ENCODE measurements at regions not wholly inside any gene's neighbourhood (a gene's known extent, or its start where the extent isn't known, plus 50 kb on each side); places are given as distances from the start of the nearest gene placed in this dataset.
A peak's percentile ranks its signal among the peaks of the same experiment; 100 is the strongest.

- peak in 1 of 2 donors; percentile 22 for DNase-seq
- TF ChIP-seq EP300 (IDR thresholded peaks at IDR 0.05) (no peak), POLR2A (IDR thresholded peaks at IDR 0.05) (no peak)
- TF ChIP-seq, protein P1, sequence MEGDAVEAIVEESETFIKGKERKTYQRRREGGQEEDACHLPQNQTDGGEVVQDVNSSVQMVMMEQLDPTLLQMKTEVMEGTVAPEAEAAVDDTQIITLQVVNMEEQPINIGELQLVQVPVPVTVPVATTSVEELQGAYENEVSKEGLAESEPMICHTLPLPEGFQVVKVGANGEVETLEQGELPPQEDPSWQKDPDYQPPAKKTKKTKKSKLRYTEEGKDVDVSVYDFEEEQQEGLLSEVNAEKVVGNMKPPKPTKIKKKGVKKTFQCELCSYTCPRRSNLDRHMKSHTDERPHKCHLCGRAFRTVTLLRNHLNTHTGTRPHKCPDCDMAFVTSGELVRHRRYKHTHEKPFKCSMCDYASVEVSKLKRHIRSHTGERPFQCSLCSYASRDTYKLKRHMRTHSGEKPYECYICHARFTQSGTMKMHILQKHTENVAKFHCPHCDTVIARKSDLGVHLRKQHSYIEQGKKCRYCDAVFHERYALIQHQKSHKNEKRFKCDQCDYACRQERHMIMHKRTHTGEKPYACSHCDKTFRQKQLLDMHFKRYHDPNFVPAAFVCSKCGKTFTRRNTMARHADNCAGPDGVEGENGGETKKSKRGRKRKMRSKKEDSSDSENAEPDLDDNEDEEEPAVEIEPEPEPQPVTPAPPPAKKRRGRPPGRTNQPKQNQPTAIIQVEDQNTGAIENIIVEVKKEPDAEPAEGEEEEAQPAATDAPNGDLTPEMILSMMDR (IDR thresholded peaks at IDR 0.05) = no peak
- Histone ChIP-seq H3K4me1 (no peaks in the 10 kb centered on the region), H3K4me3 (no peak overlapping the region), H3K27me3 (no peaks in the 10 kb centered on the region), H3K27ac (no peak overlapping the region), H3K9me3 (no peaks in the 10 kb centered on the region), H3K36me3 (no peaks in the 10 kb centered on the region)
- 79 to 92% (median 89%) methylated on average over 8 to 9 of the region's 9 CpGs for WGBS, 5 donors
- intact Hi-C loops (cut with DNase I; ENCODE audit: low total_unique reads) = no loop called here
Measured at GRCh38 chr2:239471011-239471792, 70.4 kb upstream of the HDAC4 start.

- intact Hi-C loops (cut with DNase I; ENCODE audit: low total_unique reads) = no loop called here
- H3K4me3 ChIP-seq = no peak overlapping the region
- peaks cover 0 to 7% (median 2%) of the 10 kb centered on the region in 4 donors for H3K4me1 ChIP-seq
- 84 to 90% (median 89%) methylated on average over 13 to 14 of the region's 14 CpGs for WGBS, 5 donors
- H3K36me3 ChIP-seq = no peaks in the 10 kb centered on the region
- peak in 1 of 2 donors; percentile 4 for DNase-seq
- H3K27ac ChIP-seq = no peak overlapping the region
- peaks cover 0 to 6% (median 0%) of the 10 kb centered on the region in 3 donors for H3K27me3 ChIP-seq
- TF ChIP-seq EP300 (IDR thresholded peaks at IDR 0.05) (no peak), POLR2A (IDR thresholded peaks at IDR 0.05) (no peak), POLR2AphosphoS5 (IDR thresholded peaks at IDR 0.05) (no peak)
- TF ChIP-seq, protein P1 (IDR thresholded peaks at IDR 0.05) = no peak
- no peaks in the 10 kb centered on the region for H3K9me3 ChIP-seq
Measured at GRCh38 chr2:239470151-239470900, 69.5 kb upstream of the HDAC4 start.

DNA sequence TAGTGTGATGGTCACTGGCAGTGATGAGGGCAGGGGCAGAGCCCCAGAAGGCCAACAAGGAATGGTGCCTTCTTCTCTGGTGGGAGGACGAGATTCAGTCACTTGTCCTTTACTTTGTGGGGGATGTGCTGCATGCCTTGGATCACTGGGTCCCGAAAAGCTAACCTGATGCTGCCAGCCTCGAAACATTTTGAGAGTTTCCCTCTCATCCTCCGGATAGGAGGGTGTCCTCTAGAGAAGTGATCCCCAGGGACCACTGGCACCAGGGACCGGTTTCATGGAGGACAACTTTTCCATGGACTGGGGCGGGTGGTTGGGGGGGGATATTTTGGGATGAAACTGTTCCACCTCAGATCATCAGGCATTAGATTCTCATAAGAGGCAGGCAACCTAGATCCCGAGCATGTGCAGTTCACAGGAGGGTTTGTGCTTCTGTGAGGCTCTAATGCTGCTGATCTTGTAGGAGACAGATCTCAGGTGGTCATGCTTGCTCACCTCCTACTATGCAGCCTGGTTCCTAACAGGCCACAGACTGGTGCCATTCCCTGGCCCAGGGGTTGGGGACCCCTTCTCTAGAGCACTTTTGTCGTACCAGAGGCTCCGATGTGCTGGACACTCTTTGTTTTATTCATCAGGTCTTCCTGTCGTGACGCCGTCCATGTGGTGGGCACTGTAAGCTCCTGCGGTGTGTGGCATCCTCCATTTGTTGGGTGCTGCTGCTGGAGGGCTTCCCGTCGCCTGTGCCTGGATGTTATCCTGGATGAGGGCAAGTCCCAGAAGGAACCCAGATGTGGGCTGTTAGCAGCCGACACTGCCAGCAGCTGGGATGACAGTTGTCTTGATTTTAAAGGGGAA, 68.5 kb upstream of the HDAC4 start:
- no peak for TF ChIP-seq EP300 (IDR thresholded peaks at IDR 0.05)
- no peak for TF ChIP-seq POLR2A (IDR thresholded peaks at IDR 0.05)
- TF ChIP-seq POLR2AphosphoS5 (IDR thresholded peaks at IDR 0.05) = no peak
- TF ChIP-seq, protein P1 (IDR thresholded peaks at IDR 0.05) = no peak
- H3K9me3 ChIP-seq = no peaks in the 10 kb centered on the region
- peaks cover 0 to 14% (median 0%) of the 10 kb centered on the region in 3 donors for H3K27me3 ChIP-seq
- H3K27ac ChIP-seq = no peak overlapping the region
- intact Hi-C loops (cut with DNase I; ENCODE audit: low total_unique reads) = no loop called here
- 89 to 94% (median 90%) methylated on average over 12 to 16 of the region's 16 CpGs for WGBS, 5 donors
- no peak overlapping the region for H3K4me3 ChIP-seq
- DNase-seq = peak in 1 of 2 donors; percentile 21
- peaks cover 0 to 17% (median 6%) of the 10 kb centered on the region in 4 donors for H3K4me1 ChIP-seq
- H3K36me3 ChIP-seq = no peaks in the 10 kb centered on the region

Measured in stomach (tissue), 8 donors.